IPS DF 4.7 (cell line): ENCODE measurements at regions not wholly inside any gene's neighbourhood (a gene's known extent, or its start where the extent isn't known, plus 50 kb on each side); places are given as distances from the start of the nearest gene placed in this dataset.
"Not testable (repeated sequence)": the region's sequence is repeated elsewhere in the genome, so short reads cannot be mapped to it uniquely, and the experiment has no call there.

Experiments
- DNase-seq: peaks from one replicate; pipeline ENCODE4 v3.0.0-alpha.2; 2013; ENCODE audit warnings: low spot score; ENCODE audit errors: extremely low read depth

- DNase-seq: no peak
These were observed 208.7 kb downstream of the LMX1A start for GRCh38 chr1:165147799-165148198.

GRCh38 chr1:165144757-165145397, 211.6 kb downstream of the LMX1A start:
- DNase-seq: no peak

- no peak for DNase-seq
These were observed 213.0 kb downstream of the LMX1A start for GRCh38 chr1:165143437-165144065.

- no peak for DNase-seq
These were observed 217.6 kb downstream of the LMX1A start for GRCh38 chr1:165138960-165139359.

GRCh38 chr1:165137551-165138316, 218.8 kb downstream of the LMX1A start:
- no peak for DNase-seq

GRCh38 chr1:165134431-165134830, 222.1 kb downstream of the LMX1A start:
- no peak for DNase-seq

GRCh38 chr1:165129568-165130164, 226.8 kb downstream of the LMX1A start:
- peak; percentile 62 for DNase-seq

- no peak for DNase-seq
These were observed 231.7 kb downstream of the LMX1A start for GRCh38 chr1:165124772-165125171.

- DNase-seq: no peak
These were observed 237.4 kb downstream of the LMX1A start for GRCh38 chr1:165119086-165119485.

GRCh38 chr1:165117482-165117881, 239.0 kb downstream of the LMX1A start:
- DNase-seq: no peak

GRCh38 chr1:165116732-165117131, 239.8 kb downstream of the LMX1A start:
- DNase-seq: no peak

- no peak for DNase-seq
These were observed 240.3 kb downstream of the LMX1A start for GRCh38 chr1:165116171-165116570.

GRCh38 chr1:165114889-165115285, 241.6 kb downstream of the LMX1A start:
- no peak for DNase-seq

GRCh38 chr1:165114022-165114888, 242.3 kb downstream of the LMX1A start:
- peak; percentile 60 for DNase-seq

- no peak for DNase-seq
These were observed 244.3 kb downstream of the LMX1A start for GRCh38 chr1:165112260-165112659.

- DNase-seq: no peak
These were observed 247.5 kb downstream of the LMX1A start for GRCh38 chr1:165109013-165109412.

GRCh38 chr1:165092542-165093162, 263.9 kb downstream of the LMX1A start:
- DNase-seq: not testable (repeated sequence)

GRCh38 chr1:165080253-165080896, 276.1 kb downstream of the LMX1A start:
- no peak for DNase-seq

GRCh38 chr1:165078391-165078790, 278.1 kb downstream of the LMX1A start:
- DNase-seq: no peak

GRCh38 chr1:165075725-165076370, 280.7 kb downstream of the LMX1A start:
- no peak for DNase-seq
